Glomerular visceral epithelial cell (primary cell): ENCODE measurements at regions not wholly inside any gene's neighbourhood (a gene's known extent, or its start where the extent isn't known, plus 50 kb on each side); places are given as distances from the start of the nearest gene placed in this dataset.

Experiments used
- DNase-seq: peaks from one replicate; pipeline ENCODE4 v3.0.0-alpha.2; 2016; ENCODE audit errors: extremely low spot score

DNA sequence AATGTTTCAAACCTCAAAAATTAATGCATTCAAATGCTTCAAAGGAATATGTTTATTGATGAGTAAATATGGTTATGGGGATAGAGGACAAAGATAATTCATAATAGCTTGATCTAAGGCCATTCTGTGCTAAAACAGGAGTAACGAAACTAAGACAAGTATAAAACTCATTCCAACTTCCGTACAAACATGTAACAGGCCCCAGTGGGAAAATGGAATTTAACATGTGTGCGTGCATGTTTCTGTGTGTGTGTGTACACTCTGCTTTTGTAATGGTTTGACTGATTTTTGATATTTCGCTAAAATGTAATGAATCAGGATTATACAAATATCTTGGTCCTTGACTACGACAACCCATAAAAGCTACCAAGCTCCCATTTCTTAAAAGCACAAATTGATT, 91.0 kb downstream of the KLF12 start:
- DNase-seq, result no peak

GRCh38 chr13:74040200-74040599, 94.0 kb downstream of the KLF12 start:
- peak; percentile 16 for DNase-seq

- no peak for DNase-seq
Observed at GRCh38 chr13:74039667-74040066, 94.5 kb downstream of the KLF12 start.

DNA sequence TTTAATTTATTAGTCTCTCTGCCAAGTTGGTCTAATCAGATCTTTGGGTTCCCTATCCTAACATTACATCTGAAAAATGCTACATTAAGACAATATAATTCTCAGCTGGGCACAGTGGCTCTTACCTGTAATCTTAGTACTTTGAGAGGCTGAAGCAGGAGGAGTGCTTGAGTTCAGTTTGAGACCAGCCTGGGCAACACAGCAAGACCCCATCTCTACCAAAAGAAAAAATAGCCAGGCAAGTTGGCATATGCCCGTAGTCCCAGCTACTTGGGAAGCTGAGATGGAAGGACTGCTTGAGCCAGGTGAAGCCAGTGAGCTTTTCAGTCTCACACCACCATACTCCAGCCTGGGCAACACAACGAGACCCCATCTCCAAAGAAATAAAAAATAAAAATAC, 95.0 kb downstream of the KLF12 start:
- no peak for DNase-seq

GRCh38 chr13:74037762-74038161, 96.4 kb downstream of the KLF12 start:
- no peak for DNase-seq

DNA sequence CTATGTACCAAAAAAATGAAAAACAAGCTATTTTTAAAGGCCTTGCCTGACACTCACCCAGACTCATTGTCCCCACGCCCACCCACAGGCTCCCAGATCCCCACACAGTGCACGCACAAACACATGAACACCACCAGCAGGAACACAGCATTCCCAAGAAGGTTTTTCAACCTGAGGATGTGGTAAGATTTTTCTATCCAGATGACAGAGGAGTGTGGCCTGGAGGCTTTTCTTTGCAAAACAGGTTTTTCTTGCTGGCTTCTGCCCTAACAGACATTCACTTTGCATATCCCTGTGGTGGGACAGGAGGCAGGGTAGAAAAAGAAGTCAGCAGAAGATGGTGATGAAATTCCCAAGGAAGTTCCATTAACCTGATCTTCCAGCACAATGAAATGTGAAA, 97.8 kb downstream of the KLF12 start:
- DNase-seq, result no peak

GRCh38 chr13:74035896-74036295, 98.3 kb downstream of the KLF12 start:
- DNase-seq, result no peak

DNA sequence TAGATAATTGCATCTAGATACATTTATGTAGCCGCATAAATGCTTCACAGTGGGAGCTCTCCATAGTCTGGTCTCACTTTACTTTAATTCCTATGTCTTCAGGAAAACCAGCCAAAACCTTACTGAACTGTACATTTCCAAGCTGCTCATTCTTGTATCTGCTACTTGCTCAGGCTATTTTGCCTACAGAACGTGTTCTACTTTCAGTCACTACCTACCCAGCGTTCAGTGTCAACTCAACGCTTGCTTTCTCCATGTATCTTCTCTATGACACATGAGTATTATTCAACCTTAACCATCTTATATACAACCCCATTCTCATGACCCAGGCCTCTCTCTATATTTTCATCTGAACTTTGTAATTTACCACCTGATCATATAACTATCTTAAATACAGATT, 101.9 kb downstream of the KLF12 start:
- no peak for DNase-seq

DNA sequence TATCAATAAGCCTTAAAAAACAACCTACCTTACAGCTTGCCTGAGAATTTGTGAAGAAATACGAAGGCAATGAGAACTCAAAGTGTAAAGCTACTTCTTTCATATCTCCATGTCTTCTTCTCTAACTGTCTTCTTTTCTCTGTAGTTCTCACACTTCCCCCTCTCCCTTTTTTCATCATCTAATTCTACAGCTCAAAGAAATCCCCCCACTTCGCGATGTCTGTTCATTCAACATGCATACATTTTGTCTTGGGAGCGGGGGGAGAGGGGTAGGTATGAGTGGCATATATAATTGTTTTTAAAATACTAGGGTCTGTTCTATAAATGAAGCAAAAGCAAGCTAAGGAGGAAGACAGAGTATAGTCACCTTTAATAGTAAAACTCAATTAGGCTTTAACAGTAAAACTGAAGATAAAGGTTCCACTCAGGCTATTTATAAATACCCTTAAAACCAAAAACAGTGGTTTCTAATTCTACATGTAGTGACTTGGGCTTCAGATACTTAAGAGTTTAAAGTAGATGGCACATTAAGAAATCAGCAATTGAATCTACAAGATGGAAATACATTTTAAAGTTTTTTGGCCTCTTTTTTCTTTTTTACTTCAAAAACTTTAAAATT, 106.9 kb downstream of the KLF12 start:
- DNase-seq, result no peak

DNA sequence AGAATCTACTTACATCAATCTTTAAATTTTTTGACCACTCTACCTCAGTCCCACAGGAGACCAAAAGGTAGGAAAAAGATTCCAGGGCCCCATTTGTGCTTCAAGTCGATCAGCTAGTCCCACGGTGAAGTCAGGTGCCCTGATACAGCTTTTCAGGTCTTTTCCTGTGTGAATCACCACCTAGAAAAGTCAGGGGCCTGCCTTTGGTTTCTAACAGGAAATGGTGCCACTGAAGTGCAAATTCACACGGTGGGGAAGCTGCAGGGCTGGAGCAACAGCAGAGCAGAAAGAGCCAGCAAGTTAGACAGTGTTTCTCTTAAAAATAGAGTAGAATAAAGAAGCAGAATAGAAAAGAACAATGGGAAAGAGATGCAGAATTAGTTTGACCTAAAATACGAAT, 107.5 kb downstream of the KLF12 start:
- peak; percentile 16 for DNase-seq

DNA sequence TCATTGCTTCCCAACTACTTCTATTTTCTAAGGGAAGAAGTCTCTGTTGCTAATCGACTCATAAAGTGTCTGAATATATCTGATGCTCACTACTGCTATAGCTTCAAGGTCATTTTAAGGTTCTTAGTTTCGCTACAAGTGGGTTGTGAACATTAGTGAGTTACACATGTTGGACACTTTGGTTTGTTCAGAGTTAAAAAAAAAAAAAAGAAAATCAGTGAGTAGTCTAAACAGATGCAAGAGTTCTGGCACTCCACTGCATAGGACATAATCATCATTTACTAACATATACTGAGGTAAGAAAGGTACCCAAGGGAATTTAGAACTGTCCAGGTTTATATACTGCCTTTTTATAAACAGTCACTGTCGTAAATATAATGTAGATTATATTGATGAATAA, 108.8 kb downstream of the KLF12 start:
- no peak for DNase-seq

GRCh38 chr13:74024856-74025255, 109.3 kb downstream of the KLF12 start:
- no peak for DNase-seq

GRCh38 chr13:74024314-74024713, 109.9 kb downstream of the KLF12 start:
- no peak for DNase-seq

GRCh38 chr13:74023484-74023883, 110.7 kb downstream of the KLF12 start:
- no peak for DNase-seq

- no peak for DNase-seq
Observed at GRCh38 chr13:74021505-74021904, 112.7 kb downstream of the KLF12 start.

- DNase-seq, result no peak
Observed at GRCh38 chr13:74018062-74018431, 116.2 kb downstream of the KLF12 start.

GRCh38 chr13:74017301-74018061, 116.7 kb downstream of the KLF12 start:
- no peak for DNase-seq

- DNase-seq, result peak; percentile 4
Observed at GRCh38 chr13:74015137-74015536, 119.1 kb downstream of the KLF12 start.

GRCh38 chr13:74009100-74009668, 125.0 kb downstream of the KLF12 start:
- no peak for DNase-seq

- DNase-seq, result no peak
Observed at GRCh38 chr13:74006666-74007065, 127.5 kb downstream of the KLF12 start.

DNA sequence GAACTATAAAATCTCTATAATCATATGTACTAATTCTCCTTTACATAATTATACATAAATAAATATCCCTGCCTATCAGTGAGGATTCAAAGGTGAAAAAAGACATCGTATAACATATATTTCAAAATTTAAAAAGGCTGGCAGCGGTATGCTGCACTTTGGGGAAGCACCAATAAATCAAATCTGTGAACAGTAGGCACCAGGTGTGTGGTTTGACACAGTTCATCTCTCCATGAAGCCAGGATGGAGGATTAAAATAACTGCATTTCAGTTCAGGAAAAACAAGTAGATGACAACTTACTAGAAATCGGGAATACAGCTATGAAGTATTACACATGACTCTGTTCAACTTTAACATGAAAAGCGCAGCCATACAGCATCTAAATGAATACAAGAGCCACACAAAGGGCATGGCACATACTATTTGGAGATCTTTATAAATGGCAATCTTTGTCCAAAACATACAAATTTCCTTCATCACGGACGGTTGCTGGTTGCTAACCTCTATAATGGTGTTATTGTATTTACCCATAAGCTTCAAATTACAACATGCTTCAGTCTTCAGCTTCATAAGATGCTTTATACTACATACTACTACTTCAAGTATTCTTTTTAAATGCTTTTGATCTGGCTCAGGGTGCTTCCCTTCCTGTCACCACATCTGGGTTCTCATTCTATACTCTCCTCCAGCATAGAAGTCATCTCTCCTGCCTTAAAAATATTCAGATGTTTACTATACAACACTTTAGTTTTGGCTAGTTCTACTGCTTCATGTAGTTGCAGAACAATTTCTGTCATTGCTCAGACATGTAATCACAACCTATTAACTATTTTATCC, 128.7 kb downstream of the KLF12 start:
- no peak for DNase-seq

GRCh38 chr13:74004109-74004508, 130.1 kb downstream of the KLF12 start:
- DNase-seq, result no peak
